ENCODE measurements at regions not wholly inside any gene's neighbourhood (a gene's known extent, or its start where the extent isn't known, plus 50 kb on each side); places are given as distances from the start of the nearest gene placed in this dataset.

GRCh38 chr2:187656123-187656522, 101.9 kb upstream of the TFPI start:
- TF ChIP-seq GATA3 (IDR thresholded peaks at IDR 0.05; ENCODE audit: low read depth, low read length), result no peak
- TF ChIP-seq GATA2 (IDR thresholded peaks at IDR 0.05; ENCODE audit: low read depth, low read length), result no peak

DNA sequence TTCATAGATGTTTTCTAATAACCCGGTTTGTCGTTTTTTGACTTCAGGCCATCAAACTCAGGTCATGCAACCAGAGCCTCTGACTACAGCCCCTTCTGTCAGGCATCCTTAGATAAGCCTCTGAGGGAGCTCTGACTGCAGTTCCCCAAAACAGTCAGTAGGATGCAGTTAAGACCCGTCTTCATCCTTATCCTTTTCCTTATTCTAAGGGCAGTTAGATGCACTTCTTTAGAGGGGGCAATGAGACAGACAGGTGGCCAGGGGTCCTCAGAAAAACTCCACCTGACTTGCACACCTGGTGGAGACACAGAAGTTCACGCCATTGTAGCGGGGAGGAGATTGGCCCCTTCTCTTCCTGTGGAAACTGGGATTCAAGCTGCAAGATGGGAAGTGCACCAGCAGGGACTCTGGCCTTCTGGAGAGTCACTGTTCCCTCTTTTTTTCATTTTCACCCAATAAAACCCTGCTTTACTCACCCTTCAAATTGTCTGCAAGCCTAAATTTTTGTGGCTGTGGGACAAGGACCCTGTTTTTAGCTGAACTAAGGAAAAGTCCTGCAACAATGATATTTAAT, 104.8 kb upstream of the TFPI start:
- TF ChIP-seq GATA3 (IDR thresholded peaks at IDR 0.05; ENCODE audit: low read depth, low read length) (no peak), GATA2 (IDR thresholded peaks at IDR 0.05; ENCODE audit: low read depth, low read length) (no peak)

DNA sequence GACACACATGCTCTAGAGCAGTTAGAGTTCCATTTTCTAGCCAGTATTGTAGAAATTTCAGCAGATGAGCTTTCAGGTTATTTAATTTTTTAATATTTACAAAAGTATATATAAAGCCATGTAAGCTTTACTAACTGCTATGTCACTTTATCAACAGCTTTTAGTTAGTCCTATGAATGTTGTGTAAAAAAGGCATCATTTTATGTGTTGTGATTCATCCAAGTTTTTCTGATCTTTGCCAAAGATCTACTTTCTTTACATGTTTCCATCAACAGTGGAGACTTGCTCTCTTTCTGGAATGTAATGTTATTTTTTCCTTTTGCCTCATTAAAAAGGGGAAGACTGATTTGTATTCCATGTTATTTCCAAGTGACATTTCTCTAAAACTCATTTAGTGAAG, 125.2 kb upstream of the TFPI start:
- TF ChIP-seq GATA3 (IDR thresholded peaks at IDR 0.05; ENCODE audit: low read depth, low read length) (no peak), GATA2 (IDR thresholded peaks at IDR 0.05; ENCODE audit: low read depth, low read length) (no peak)

DNA sequence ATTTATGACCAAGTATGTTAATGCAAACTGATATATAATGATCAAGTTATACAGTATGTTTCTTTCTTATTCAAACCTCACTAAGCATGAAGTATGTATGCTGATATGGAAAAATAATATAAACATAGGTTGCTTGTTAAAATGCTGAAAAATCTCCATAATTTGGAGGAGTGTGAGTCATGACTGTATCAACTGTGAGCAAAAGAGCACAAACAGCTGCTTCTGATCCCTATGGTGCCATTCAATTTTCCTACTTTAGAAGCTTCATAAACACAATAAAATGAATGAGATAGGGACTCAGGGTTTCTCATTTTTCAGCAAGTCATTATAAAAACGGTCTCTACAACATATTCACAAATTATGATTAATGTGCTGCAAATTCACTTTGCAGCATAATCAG, 129.9 kb upstream of the TFPI start:
- no peak for TF ChIP-seq GATA3 (IDR thresholded peaks at IDR 0.05; ENCODE audit: low read depth, low read length)
- TF ChIP-seq GATA2 (IDR thresholded peaks at IDR 0.05; ENCODE audit: low read depth, low read length), result no peak

GRCh38 chr2:187686416-187687024, 132.3 kb upstream of the TFPI start:
- TF ChIP-seq GATA2 (IDR thresholded peaks at IDR 0.05; ENCODE audit: low read depth, low read length) (no peak), GATA3 (IDR thresholded peaks at IDR 0.05; ENCODE audit: low read depth, low read length) (no peak)

DNA sequence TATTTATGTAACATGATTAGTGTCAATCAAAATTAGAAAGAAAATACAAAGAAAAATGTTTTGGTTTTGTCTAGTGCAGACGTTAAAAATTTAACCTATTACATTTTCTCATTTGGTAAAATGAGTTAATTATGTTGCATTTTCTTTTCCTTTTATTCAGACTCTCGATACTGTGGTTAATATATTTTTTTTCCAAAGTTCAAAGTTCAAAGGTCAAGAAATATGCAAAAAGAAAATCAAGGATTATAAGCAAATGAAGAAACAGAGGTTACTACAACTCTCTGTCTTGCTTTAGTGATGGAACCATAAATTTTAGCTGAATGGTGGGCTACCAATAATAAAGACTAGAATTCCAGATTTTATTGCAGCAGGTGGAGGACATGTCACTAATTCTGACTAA, 133.3 kb upstream of the TFPI start:
- TF ChIP-seq GATA2 (IDR thresholded peaks at IDR 0.05; ENCODE audit: low read depth, low read length) (no peak), GATA3 (IDR thresholded peaks at IDR 0.05; ENCODE audit: low read depth, low read length) (no peak)

GRCh38 chr2:187689372-187689771, 135.1 kb upstream of the TFPI start:
- no peak for TF ChIP-seq GATA3 (IDR thresholded peaks at IDR 0.05; ENCODE audit: low read depth, low read length)
- no peak for TF ChIP-seq GATA2 (IDR thresholded peaks at IDR 0.05; ENCODE audit: low read depth, low read length)

- TF ChIP-seq GATA3 (IDR thresholded peaks at IDR 0.05; ENCODE audit: low read depth, low read length), result no peak
- no peak for TF ChIP-seq GATA2 (IDR thresholded peaks at IDR 0.05; ENCODE audit: low read depth, low read length)
Measured at GRCh38 chr2:187693923-187694322, 139.7 kb upstream of the TFPI start.

DNA sequence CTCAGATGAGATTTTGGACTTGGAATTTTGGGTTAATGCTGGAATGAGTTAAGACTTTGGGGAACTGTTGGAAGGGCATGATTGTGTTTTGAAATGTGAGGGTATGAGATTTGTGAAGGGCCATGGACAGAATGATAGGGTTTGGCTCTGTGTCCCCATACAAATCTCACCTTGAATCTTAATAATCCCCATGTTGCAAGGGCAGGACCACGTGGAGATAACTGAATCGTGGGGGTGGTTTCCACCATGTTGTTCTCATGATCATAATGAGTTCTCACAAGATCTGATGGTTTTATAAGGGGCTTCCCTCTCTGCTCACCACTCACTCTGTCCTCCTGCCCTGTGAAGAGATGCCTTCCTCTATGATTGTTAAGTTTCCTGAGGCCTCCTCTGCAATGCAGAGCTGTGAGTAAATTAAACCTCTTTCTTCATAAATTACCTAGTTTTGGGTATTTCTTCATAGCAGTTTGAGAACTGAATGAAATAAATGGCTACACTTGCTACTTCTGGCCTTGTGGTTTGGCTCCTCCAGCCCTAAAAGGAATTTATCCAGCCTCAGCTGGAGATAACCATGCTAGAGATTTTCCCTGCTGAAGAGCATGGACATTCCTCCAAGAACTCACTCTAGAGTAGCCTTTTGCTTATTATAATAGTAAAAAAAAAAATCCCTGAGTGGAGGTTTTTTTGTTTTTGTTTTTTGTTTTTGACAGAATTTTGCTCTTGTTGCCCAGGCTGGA, 144.3 kb upstream of the TFPI start:
- TF ChIP-seq GATA2 (IDR thresholded peaks at IDR 0.05; ENCODE audit: low read depth, low read length), result no peak
- TF ChIP-seq GATA3 (IDR thresholded peaks at IDR 0.05; ENCODE audit: low read depth, low read length), result no peak

- TF ChIP-seq GATA3 (IDR thresholded peaks at IDR 0.05; ENCODE audit: low read depth, low read length) (no peak), GATA2 (IDR thresholded peaks at IDR 0.05; ENCODE audit: low read depth, low read length) (no peak)
Measured at GRCh38 chr2:187702157-187702556, 147.9 kb upstream of the TFPI start.

DNA sequence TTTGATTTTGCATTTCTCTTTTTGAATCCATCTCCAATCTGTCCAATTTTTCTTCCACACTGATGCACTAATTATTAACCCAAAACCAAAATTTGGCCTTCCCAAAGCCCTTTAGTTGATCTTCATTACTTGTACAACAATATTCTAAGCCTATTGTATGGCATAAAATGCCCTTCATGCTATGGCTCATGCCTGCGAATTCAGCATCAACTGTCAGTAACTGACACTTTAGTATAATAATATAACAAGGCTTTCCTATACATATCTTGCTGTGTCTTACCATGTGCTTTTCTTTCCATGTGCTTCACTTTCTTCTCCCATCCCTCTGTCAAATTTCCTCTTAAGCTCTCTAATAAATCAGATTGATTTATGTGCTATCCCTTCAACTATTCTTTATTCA, 154.0 kb upstream of the TFPI start:
- TF ChIP-seq GATA2 (IDR thresholded peaks at IDR 0.05; ENCODE audit: low read depth, low read length), result no peak

GRCh38 chr2:187709065-187709464, 154.8 kb upstream of the TFPI start:
- TF ChIP-seq GATA3 (IDR thresholded peaks at IDR 0.05; ENCODE audit: low read depth, low read length) (no peak), GATA2 (IDR thresholded peaks at IDR 0.05; ENCODE audit: low read depth, low read length) (no peak)

- TF ChIP-seq GATA2 (IDR thresholded peaks at IDR 0.05; ENCODE audit: low read depth, low read length), result no peak
- TF ChIP-seq GATA3 (IDR thresholded peaks at IDR 0.05; ENCODE audit: low read depth, low read length), result no peak
Measured at GRCh38 chr2:187710791-187711521, 156.7 kb upstream of the TFPI start.

GRCh38 chr2:187715590-187715989, 161.4 kb upstream of the TFPI start:
- TF ChIP-seq GATA2 (IDR thresholded peaks at IDR 0.05; ENCODE audit: low read depth, low read length), result no peak
- TF ChIP-seq GATA3 (IDR thresholded peaks at IDR 0.05; ENCODE audit: low read depth, low read length), result no peak

All from SH-SY5Y (cell line).